ENCODE measurements at regions not wholly inside any gene's neighbourhood (a gene's known extent, or its start where the extent isn't known, plus 50 kb on each side); places are given as distances from the start of the nearest gene placed in this dataset.

- TF ChIP-seq TAF1 (conservative IDR thresholded peaks at IDR 0.05) (no peak), YY1 (IDR thresholded peaks at IDR 0.05) (no peak), ATF3 (IDR thresholded peaks at IDR 0.05) (no peak), SP1 (IDR thresholded peaks at IDR 0.05) (no peak), FOXA1 (IDR thresholded peaks at IDR 0.05) (no peak), ZBTB33 (IDR thresholded peaks at IDR 0.05) (no peak), CTCF (IDR thresholded peaks at IDR 0.05; ENCODE audit: low read depth, low read length, missing input control) (no peak), RAD21 (IDR thresholded peaks at IDR 0.05) (no peak)
- WGBS: 87% methylated on average over 3 of the region's 3 CpGs
- no peak overlapping the region for H3K27ac ChIP-seq (ENCODE audit: low read depth in 1 of 2, low read length in 2 of 2)
- no peaks in the 10 kb centered on the region for H3K27me3 ChIP-seq (ENCODE audit: control insufficient read depth in 4 of 4, insufficient read depth in 4 of 4, low read length in 3 of 4)
- no peak overlapping the region for H3K4me3 ChIP-seq (ENCODE audit: low read depth in 1 of 3, low read length in 3 of 3)
- no peaks in the 10 kb centered on the region for H3K4me1 ChIP-seq (ENCODE audit: control insufficient read depth in 4 of 4, insufficient read depth in 4 of 4, low read length in 3 of 4)
- DNase-seq (ENCODE audit: low spot score): no peak
- H3K9me3 ChIP-seq (ENCODE audit: control insufficient read depth in 4 of 4, low read length in 3 of 4): no peaks in the 10 kb centered on the region
- no peak overlapping the region for H3K9ac ChIP-seq (ENCODE audit: low read depth in 1 of 2, low read length in 2 of 2)
- no peaks in the 10 kb centered on the region for H3K36me3 ChIP-seq (ENCODE audit: control insufficient read depth in 4 of 4, insufficient read depth in 3 of 4, low read depth in 1 of 4, low read length in 3 of 4)
Observed at GRCh38 chr10:8921568-8921967, 867.1 kb downstream of the GATA3 start.

- 64% methylated on average over 1 of the region's 1 CpG for WGBS
- Histone ChIP-seq H3K4me3 (ENCODE audit: low read depth in 1 of 3, low read length in 3 of 3) (no peak overlapping the region), H3K36me3 (ENCODE audit: control insufficient read depth in 4 of 4, insufficient read depth in 3 of 4, low read depth in 1 of 4, low read length in 3 of 4) (no peaks in the 10 kb centered on the region), H3K9ac (ENCODE audit: low read depth in 1 of 2, low read length in 2 of 2) (no peak overlapping the region), H3K27me3 (ENCODE audit: control insufficient read depth in 4 of 4, insufficient read depth in 4 of 4, low read length in 3 of 4) (no peaks in the 10 kb centered on the region), H3K9me3 (ENCODE audit: control insufficient read depth in 4 of 4, low read length in 3 of 4) (no peaks in the 10 kb centered on the region), H3K4me1 (ENCODE audit: control insufficient read depth in 4 of 4, insufficient read depth in 4 of 4, low read length in 3 of 4) (no peaks in the 10 kb centered on the region), H3K27ac (ENCODE audit: low read depth in 1 of 2, low read length in 2 of 2) (no peak overlapping the region)
- no peak for TF ChIP-seq MAX (IDR thresholded peaks at IDR 0.05)
- no peak for TF ChIP-seq FOXA2 (IDR thresholded peaks at IDR 0.05)
- no peak for TF ChIP-seq HNF4A (conservative IDR thresholded peaks at IDR 0.05)
- no peak for DNase-seq (ENCODE audit: low spot score)
Observed at GRCh38 chr10:8923096-8923495, 868.6 kb downstream of the GATA3 start.

- 57% methylated on average over 4 of the region's 4 CpGs for WGBS
- Histone ChIP-seq H3K4me1 (ENCODE audit: control insufficient read depth in 4 of 4, insufficient read depth in 4 of 4, low read length in 3 of 4) (no peaks in the 10 kb centered on the region), H3K4me3 (ENCODE audit: low read depth in 1 of 3, low read length in 3 of 3) (no peak overlapping the region), H3K9me3 (ENCODE audit: control insufficient read depth in 4 of 4, low read length in 3 of 4) (no peaks in the 10 kb centered on the region), H3K27ac (ENCODE audit: low read depth in 1 of 2, low read length in 2 of 2) (no peak overlapping the region), H3K36me3 (ENCODE audit: control insufficient read depth in 4 of 4, insufficient read depth in 3 of 4, low read depth in 1 of 4, low read length in 3 of 4) (no peaks in the 10 kb centered on the region), H3K27me3 (ENCODE audit: control insufficient read depth in 4 of 4, insufficient read depth in 4 of 4, low read length in 3 of 4) (no peaks in the 10 kb centered on the region), H3K9ac (ENCODE audit: low read depth in 1 of 2, low read length in 2 of 2) (no peak overlapping the region)
- no peak for DNase-seq (ENCODE audit: low spot score)
- TF ChIP-seq EGR1 (IDR thresholded peaks at IDR 0.05; ENCODE audit: low read depth in 2 of 2) (no peak), GABPA (IDR thresholded peaks at IDR 0.05 in 1 of 2, conservative IDR thresholded peaks at IDR 0.05 in 1 of 2) (no peak), JUND (IDR thresholded peaks at IDR 0.05) (no peak), NR2F2 (IDR thresholded peaks at IDR 0.05) (no peak), HNF4A (conservative IDR thresholded peaks at IDR 0.05) (no peak), ATF3 (IDR thresholded peaks at IDR 0.05) (no peak), TAF1 (conservative IDR thresholded peaks at IDR 0.05) (no peak), FOXA2 (IDR thresholded peaks at IDR 0.05) (no peak), FOXA1 (IDR thresholded peaks at IDR 0.05) (no peak), YY1 (IDR thresholded peaks at IDR 0.05) (no peak), MAX (IDR thresholded peaks at IDR 0.05) (no peak), REST (IDR thresholded peaks at IDR 0.05) (no peak), CTCF (IDR thresholded peaks at IDR 0.05; ENCODE audit: low read depth, low read length, missing input control) (no peak), RXRA (IDR thresholded peaks at IDR 0.05) (no peak), RAD21 (IDR thresholded peaks at IDR 0.05) (no peak)
Observed at GRCh38 chr10:8927705-8928104, 873.2 kb downstream of the GATA3 start.
